ENCODE measurements at regions not wholly inside any gene's neighbourhood (a gene's known extent, or its start where the extent isn't known, plus 50 kb on each side); places are given as distances from the start of the nearest gene placed in this dataset.

- Histone ChIP-seq H3K4me1 (ENCODE audit: control insufficient read depth, insufficient read depth, low read length, poor library complexity, severe bottlenecking) (peaks cover 10% of the 10 kb centered on the region), H3K4me3 (ENCODE audit: extremely low read depth, insufficient read depth, low read length, poor library complexity, severe bottlenecking) (no peak overlapping the region)
- WGBS, 2 experiments (ENCODE audit: insufficient coverage in 2 of 2): 58 to 68% methylated on average over 10 to 11 of the region's 13 CpGs
Measured at GRCh38 chr5:3194684-3195083, 400.9 kb upstream of the IRX1 start.

DNA sequence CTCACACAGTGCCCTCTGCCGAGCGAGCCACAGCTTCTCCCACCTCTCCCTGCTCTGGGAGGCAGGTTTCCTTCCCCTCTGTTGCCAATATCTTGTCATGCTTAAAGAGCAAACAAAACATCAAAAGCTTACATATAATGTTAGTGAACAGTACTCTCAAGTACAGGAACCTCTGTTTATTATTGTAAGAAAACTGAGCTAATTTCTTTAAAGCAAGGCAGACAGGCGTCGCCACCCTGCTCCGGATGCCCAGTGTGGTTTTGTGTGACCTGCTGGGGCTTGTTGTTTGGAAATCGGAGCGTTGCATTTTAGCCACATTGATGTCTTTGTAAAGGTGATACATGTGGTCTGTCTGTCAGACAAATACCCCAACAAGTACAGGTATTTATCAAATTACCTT lies 401.4 kb upstream of the IRX1 start:
- no peaks in the 10 kb centered on the region for H3K36me3 ChIP-seq (ENCODE audit: control insufficient read depth, insufficient read depth, low read length)
- 68 to 73% methylated on average over 2 to 5 of the region's 7 CpGs for WGBS, 2 experiments (ENCODE audit: insufficient coverage in 2 of 2)

More at GRCh38 chr5:3194684-3195083, 400.9 kb upstream of the IRX1 start:
- H3K36me3 ChIP-seq (ENCODE audit: control insufficient read depth, insufficient read depth, low read length): no peaks in the 10 kb centered on the region
- H3K27ac ChIP-seq (ENCODE audit: low read depth, low read length, severe bottlenecking): no peak overlapping the region
- no peaks in the 10 kb centered on the region for H3K9me3 ChIP-seq (ENCODE audit: control insufficient read depth, low read length)

GRCh38 chr5:3191585-3191984 lies 404.0 kb upstream of the IRX1 start:
- 86 to 92% methylated on average over 10 to 13 of the region's 15 CpGs for WGBS, 2 experiments (ENCODE audit: insufficient coverage in 2 of 2)
- Histone ChIP-seq H3K4me1 (ENCODE audit: control insufficient read depth, insufficient read depth, low read length, poor library complexity, severe bottlenecking) (no peaks in the 10 kb centered on the region), H3K4me3 (ENCODE audit: extremely low read depth, insufficient read depth, low read length, poor library complexity, severe bottlenecking) (no peak overlapping the region), H3K27ac (ENCODE audit: low read depth, low read length, severe bottlenecking) (no peak overlapping the region), H3K36me3 (ENCODE audit: control insufficient read depth, insufficient read depth, low read length) (no peaks in the 10 kb centered on the region), H3K9me3 (ENCODE audit: control insufficient read depth, low read length) (no peaks in the 10 kb centered on the region)

More for the DNA sequence above, 401.4 kb upstream of the IRX1 start:
- Histone ChIP-seq H3K9me3 (ENCODE audit: control insufficient read depth, low read length) (no peaks in the 10 kb centered on the region), H3K4me3 (ENCODE audit: extremely low read depth, insufficient read depth, low read length, poor library complexity, severe bottlenecking) (no peak overlapping the region), H3K27ac (ENCODE audit: low read depth, low read length, severe bottlenecking) (no peak overlapping the region), H3K4me1 (ENCODE audit: control insufficient read depth, insufficient read depth, low read length, poor library complexity, severe bottlenecking) (peaks cover 10% of the 10 kb centered on the region)

- Histone ChIP-seq H3K4me3 (ENCODE audit: extremely low read depth, insufficient read depth, low read length, poor library complexity, severe bottlenecking) (no peak overlapping the region), H3K36me3 (ENCODE audit: control insufficient read depth, insufficient read depth, low read length) (no peaks in the 10 kb centered on the region), H3K4me1 (ENCODE audit: control insufficient read depth, insufficient read depth, low read length, poor library complexity, severe bottlenecking) (no peaks in the 10 kb centered on the region), H3K9me3 (ENCODE audit: control insufficient read depth, low read length) (no peaks in the 10 kb centered on the region), H3K27ac (ENCODE audit: low read depth, low read length, severe bottlenecking) (no peak overlapping the region)
- WGBS, 2 experiments (ENCODE audit: insufficient coverage in 2 of 2): 84 to 86% methylated on average over 3 to 6 of the region's 10 CpGs
Measured at GRCh38 chr5:3190930-3191329, 404.7 kb upstream of the IRX1 start.

DNA sequence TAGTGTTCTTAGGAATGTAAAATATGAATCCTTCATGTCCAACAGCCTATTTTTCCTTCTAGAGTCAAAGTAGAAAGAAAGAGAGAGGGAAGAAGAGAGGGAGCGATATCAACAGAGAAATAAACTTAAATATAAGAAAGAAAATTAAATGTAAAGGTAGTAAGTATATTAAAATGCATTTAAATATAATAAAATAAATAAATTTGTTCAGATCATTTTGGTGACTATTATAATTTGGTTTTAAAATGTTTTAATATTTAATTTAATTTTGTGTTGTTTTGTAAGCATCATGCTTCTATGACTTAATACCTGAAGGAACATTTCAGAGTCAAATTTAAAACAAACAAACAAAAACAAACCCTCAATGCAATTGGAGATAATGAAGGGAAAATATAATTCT lies 405.2 kb upstream of the IRX1 start:
- H3K4me3 ChIP-seq (ENCODE audit: extremely low read depth, insufficient read depth, low read length, poor library complexity, severe bottlenecking): no peak overlapping the region
- WGBS, 2 experiments (ENCODE audit: insufficient coverage in 2 of 2): no CpG with 5 or more reads among the region's 1 CpG
- no peaks in the 10 kb centered on the region for H3K4me1 ChIP-seq (ENCODE audit: control insufficient read depth, insufficient read depth, low read length, poor library complexity, severe bottlenecking)
- H3K36me3 ChIP-seq (ENCODE audit: control insufficient read depth, insufficient read depth, low read length): no peaks in the 10 kb centered on the region
- H3K9me3 ChIP-seq (ENCODE audit: control insufficient read depth, low read length): no peaks in the 10 kb centered on the region
- no peak overlapping the region for H3K27ac ChIP-seq (ENCODE audit: low read depth, low read length, severe bottlenecking)

GRCh38 chr5:3187771-3188425 lies 407.7 kb upstream of the IRX1 start:
- Histone ChIP-seq H3K4me1 (ENCODE audit: control insufficient read depth, insufficient read depth, low read length, poor library complexity, severe bottlenecking) (no peaks in the 10 kb centered on the region), H3K36me3 (ENCODE audit: control insufficient read depth, insufficient read depth, low read length) (no peaks in the 10 kb centered on the region), H3K9me3 (ENCODE audit: control insufficient read depth, low read length) (no peaks in the 10 kb centered on the region), H3K4me3 (ENCODE audit: extremely low read depth, insufficient read depth, low read length, poor library complexity, severe bottlenecking) (no peak overlapping the region), H3K27ac (ENCODE audit: low read depth, low read length, severe bottlenecking) (no peak overlapping the region)
- WGBS, 2 experiments (ENCODE audit: insufficient coverage in 2 of 2): 92 to 95% methylated on average over 16 to 25 of the region's 28 CpGs

DNA sequence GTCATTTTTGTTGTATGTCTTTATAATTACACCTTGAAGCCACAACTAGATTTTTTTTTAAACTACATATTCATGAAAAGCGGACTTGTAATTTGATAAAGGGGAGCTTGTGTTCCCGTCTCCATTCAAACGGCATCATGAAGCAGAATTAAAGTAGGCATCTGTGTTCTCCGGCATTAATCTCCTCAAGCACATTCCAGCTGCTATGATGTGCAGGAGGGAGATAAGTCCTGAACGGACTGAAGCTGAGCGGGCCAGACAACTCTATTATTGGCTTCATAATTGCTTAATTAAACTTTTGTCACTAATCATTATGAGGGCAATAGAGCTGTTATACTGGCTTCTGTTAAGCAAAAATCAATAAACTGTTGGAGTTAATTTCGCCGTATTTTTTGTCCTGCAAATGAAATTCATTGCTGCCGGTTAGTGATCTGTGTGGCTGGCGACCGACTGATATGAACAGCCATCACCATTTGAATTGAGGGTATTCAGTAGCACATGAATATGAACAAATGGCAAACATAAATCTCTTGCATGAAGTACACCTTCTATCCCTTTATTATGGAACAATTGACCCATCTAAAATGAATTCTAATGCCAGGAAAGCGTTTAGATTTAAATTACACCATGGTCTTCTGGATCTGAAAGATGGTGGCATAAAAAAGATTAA lies 408.8 kb upstream of the IRX1 start:
- H3K4me1 ChIP-seq (ENCODE audit: control insufficient read depth, insufficient read depth, low read length, poor library complexity, severe bottlenecking): no peaks in the 10 kb centered on the region
- H3K9me3 ChIP-seq (ENCODE audit: control insufficient read depth, low read length): no peaks in the 10 kb centered on the region
- no peak overlapping the region for H3K27ac ChIP-seq (ENCODE audit: low read depth, low read length, severe bottlenecking)
- H3K4me3 ChIP-seq (ENCODE audit: extremely low read depth, insufficient read depth, low read length, poor library complexity, severe bottlenecking): no peak overlapping the region
- WGBS, 2 experiments (ENCODE audit: insufficient coverage in 2 of 2): 72 to 88% methylated on average over 3 to 8 of the region's 12 CpGs
- no peaks in the 10 kb centered on the region for H3K36me3 ChIP-seq (ENCODE audit: control insufficient read depth, insufficient read depth, low read length)

DNA sequence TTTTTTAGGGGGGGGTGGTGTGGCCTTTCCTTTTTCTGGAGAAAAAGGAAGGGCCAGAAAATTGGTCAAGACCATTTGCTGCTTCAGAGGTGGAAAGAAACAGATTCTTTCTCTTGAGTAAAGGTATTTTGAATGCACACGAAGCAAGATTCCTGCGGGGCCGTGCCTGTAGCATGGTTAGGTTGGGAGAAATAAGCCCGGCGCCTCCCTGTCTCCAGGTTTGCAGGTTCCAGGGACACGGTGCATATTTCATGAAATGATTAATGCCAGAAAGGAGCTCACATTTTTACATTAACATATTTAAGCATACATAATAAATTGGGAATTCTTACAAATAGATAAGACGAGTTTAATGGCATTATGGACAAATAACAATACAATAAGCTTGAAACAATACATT lies 409.5 kb upstream of the IRX1 start:
- Histone ChIP-seq H3K4me1 (ENCODE audit: control insufficient read depth, insufficient read depth, low read length, poor library complexity, severe bottlenecking) (no peaks in the 10 kb centered on the region), H3K27ac (ENCODE audit: low read depth, low read length, severe bottlenecking) (no peak overlapping the region), H3K9me3 (ENCODE audit: control insufficient read depth, low read length) (no peaks in the 10 kb centered on the region), H3K36me3 (ENCODE audit: control insufficient read depth, insufficient read depth, low read length) (no peaks in the 10 kb centered on the region), H3K4me3 (ENCODE audit: extremely low read depth, insufficient read depth, low read length, poor library complexity, severe bottlenecking) (no peak overlapping the region)
- 79% methylated on average over 3 of the region's 7 CpGs; no CpG with 5 or more reads in 1 of the 2 experiments for WGBS, 2 experiments (ENCODE audit: insufficient coverage in 2 of 2)

DNA sequence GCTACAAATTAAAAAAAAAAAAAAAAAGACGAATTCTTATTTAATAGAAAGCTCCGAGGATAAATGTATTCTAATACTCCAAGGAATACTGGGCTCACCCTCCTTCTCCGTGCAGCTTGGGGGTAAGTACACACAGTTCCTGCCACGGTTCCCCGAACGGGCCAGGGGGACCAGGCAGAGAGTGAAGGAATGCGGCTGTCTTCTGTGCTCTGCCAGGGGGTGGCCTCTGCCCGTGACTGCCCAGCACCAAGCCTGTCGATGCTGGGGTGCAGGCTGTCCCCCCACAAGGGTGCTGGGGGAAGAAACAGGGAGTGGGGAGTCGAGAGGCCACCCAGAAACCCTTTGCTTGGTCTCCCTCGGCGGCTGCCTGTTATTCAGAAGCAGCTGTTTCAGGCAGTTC lies 410.1 kb upstream of the IRX1 start:
- Histone ChIP-seq H3K4me3 (ENCODE audit: extremely low read depth, insufficient read depth, low read length, poor library complexity, severe bottlenecking) (no peak overlapping the region), H3K27ac (ENCODE audit: low read depth, low read length, severe bottlenecking) (no peak overlapping the region), H3K4me1 (ENCODE audit: control insufficient read depth, insufficient read depth, low read length, poor library complexity, severe bottlenecking) (no peaks in the 10 kb centered on the region), H3K9me3 (ENCODE audit: control insufficient read depth, low read length) (no peaks in the 10 kb centered on the region), H3K36me3 (ENCODE audit: control insufficient read depth, insufficient read depth, low read length) (no peaks in the 10 kb centered on the region)
- 83 to 89% methylated on average over 6 to 9 of the region's 12 CpGs for WGBS, 2 experiments (ENCODE audit: insufficient coverage in 2 of 2)

DNA sequence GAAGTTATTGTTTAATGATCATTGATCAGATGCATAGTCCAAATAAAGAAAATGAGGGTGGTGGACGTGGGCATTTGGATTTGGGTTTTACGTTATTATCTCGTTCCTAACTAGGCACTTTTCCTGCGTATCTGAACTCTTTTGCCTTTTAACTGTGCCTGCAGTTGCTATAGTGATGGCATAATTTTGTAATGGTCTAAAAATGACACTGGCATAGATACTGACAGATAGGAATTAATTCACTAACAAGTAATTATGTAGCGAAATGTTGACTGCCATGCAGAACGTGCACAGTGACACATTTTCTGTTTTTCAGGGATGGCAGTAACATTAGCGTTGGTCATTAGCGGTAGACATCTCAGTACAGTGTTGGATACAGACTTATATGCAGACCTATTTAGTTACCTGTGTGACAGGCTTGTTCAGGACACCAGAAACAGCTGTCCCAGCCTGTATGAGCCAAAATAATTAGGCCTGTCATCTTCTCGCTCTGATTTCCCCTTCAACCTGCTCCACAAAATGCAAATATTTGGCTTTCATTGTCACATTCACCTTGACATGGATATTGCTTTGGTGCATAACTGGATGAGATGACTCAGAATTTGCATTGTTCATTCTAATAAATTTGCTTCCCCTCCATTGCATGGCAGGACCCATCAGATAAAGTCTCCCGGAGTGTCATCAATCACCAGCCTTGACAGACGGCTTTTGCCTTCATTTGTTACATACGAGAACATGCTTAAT lies 413.3 kb upstream of the IRX1 start:
- WGBS, 2 experiments (ENCODE audit: insufficient coverage in 2 of 2): 93 to 94% methylated on average over 9 to 12 of the region's 12 CpGs
- no peaks in the 10 kb centered on the region for H3K9me3 ChIP-seq (ENCODE audit: control insufficient read depth, low read length)
- H3K27ac ChIP-seq (ENCODE audit: low read depth, low read length, severe bottlenecking): no peak overlapping the region
- no peaks in the 10 kb centered on the region for H3K36me3 ChIP-seq (ENCODE audit: control insufficient read depth, insufficient read depth, low read length)
- no peak overlapping the region for H3K4me3 ChIP-seq (ENCODE audit: extremely low read depth, insufficient read depth, low read length, poor library complexity, severe bottlenecking)
- no peaks in the 10 kb centered on the region for H3K4me1 ChIP-seq (ENCODE audit: control insufficient read depth, insufficient read depth, low read length, poor library complexity, severe bottlenecking)

Data from mesodermal cell (in vitro differentiated cells).